ENCODE measurements at regions not wholly inside any gene's neighbourhood (a gene's known extent, or its start where the extent isn't known, plus 50 kb on each side); places are given as distances from the start of the nearest gene placed in this dataset.

DNA sequence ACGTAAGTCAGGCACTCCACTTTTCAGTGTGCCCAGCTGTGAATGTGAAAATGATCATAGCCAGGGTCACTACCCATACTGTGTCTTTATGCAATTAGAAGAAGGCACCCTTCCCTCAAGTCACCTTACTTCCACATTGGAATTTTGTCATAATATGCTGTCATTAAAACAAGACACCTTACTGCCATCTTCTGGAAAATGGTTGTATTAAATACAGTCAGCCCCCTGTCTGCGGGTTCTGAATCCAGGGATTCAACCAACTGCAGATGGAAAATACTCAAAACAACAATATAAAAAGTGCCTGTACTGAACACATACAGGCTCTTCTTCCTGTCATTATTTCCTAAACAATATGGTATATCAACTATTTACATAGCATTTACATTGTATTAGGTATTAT is 70.2 kb upstream of the TBX5 start (continued):
- TF ChIP-seq ZNF146 (CRISPR knock-in tag; IDR thresholded peaks at IDR 0.05; ENCODE audit: unreplicated experiment): no peak
- no peak for TF ChIP-seq PHF8 (IDR thresholded peaks at IDR 0.05; ENCODE audit: borderline replicate concordance, low read length)

DNA sequence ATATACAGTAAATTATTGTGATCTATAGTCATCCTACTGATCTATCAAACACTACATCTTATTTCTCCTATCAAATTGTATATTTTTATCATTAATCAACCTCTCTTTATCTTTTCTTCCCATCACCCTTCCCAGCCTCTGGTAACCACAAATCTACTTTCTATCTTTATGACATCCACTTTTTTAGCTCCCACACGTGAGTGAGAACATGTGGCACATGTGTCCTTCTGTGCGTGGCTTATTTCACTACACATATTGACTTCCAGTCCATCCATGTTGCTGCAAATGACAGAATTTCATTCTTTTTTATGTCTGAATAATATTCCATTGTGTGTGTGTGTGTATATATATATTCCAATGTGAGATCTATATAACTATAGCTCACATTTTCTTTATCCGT is 67.8 kb upstream of the TBX5 start:
- Histone ChIP-seq H3K9me1 (ENCODE audit: control insufficient read depth, insufficient read depth, low read length) (no peaks in the 10 kb centered on the region), H3K9me3 (replicated peaks; ENCODE audit: control insufficient read depth, insufficient read depth, low read depth, low read length) (no peaks in the 10 kb centered on the region), H3K4me3 (no peak overlapping the region), H3K4me2 (ENCODE audit: insufficient read depth, low read length) (no peak overlapping the region), H3K27me3 (ENCODE audit: control insufficient read depth in 2 of 2, insufficient read depth in 2 of 2, low read length in 2 of 2) (peaks cover 0 to 2% of the 10 kb centered on the region in 2 experiments; a peak in 2 of 5 replicates), H3K4me1 (replicated peaks in 1 of 2; ENCODE audit: control insufficient read depth in 2 of 2, insufficient read depth in 2 of 2, low read length in 2 of 2) (no peaks in the 10 kb centered on the region), H4K20me1 (replicated peaks; ENCODE audit: control insufficient read depth, insufficient read depth, low read length) (no peaks in the 10 kb centered on the region; the same call in 1 of the 2 replicates), H3K36me3 (ENCODE audit: control insufficient read depth, insufficient read depth, low read length) (no peaks in the 10 kb centered on the region), H3K27ac (ENCODE audit: extremely low read depth, low read depth, low read length) (no peak overlapping the region), H2AFZ (ENCODE audit: low read depth, low read length) (no peak overlapping the region), H3K9ac (ENCODE audit: insufficient read depth in 1 of 2, low read depth in 2 of 2, low read length in 2 of 2) (no peak overlapping the region), H3K79me2 (ENCODE audit: control insufficient read depth, insufficient read depth, low read length) (no peaks in the 10 kb centered on the region)
- BruUV-seq (replicated peaks): no TSS peak
- no peak for ATAC-seq
- POLR2A ChIA-PET: no interaction called here
- intact Hi-C loops (cut with micrococcal nuclease) (loop anchor here (10.0 kb wide), 1 partner anchor 309 kb away; no protein-coding TSS in a partner anchor), in situ Hi-C loops (cut with MboI) (no loop called here)
- WGBS (ENCODE audit: insufficient coverage, low coverage, missing lambda C conversion rate): 0% methylated on average over 3 of the region's 3 CpGs
- no peak for DNase-seq (ENCODE audit: extremely low read depth in 1 of 4, low spot score in 3 of 4)
- CTCF ChIA-PET (ENCODE audit: low intra/inter-chr PET ratio): no interaction called here
- FAIRE-seq: no peak
- TF ChIP-seq, protein P1, sequence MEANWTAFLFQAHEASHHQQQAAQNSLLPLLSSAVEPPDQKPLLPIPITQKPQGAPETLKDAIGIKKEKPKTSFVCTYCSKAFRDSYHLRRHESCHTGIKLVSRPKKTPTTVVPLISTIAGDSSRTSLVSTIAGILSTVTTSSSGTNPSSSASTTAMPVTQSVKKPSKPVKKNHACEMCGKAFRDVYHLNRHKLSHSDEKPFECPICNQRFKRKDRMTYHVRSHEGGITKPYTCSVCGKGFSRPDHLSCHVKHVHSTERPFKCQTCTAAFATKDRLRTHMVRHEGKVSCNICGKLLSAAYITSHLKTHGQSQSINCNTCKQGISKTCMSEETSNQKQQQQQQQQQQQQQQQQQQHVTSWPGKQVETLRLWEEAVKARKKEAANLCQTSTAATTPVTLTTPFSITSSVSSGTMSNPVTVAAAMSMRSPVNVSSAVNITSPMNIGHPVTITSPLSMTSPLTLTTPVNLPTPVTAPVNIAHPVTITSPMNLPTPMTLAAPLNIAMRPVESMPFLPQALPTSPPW (CRISPR knock-in tag; IDR thresholded peaks at IDR 0.05): no peak
- TF ChIP-seq, protein P2, sequence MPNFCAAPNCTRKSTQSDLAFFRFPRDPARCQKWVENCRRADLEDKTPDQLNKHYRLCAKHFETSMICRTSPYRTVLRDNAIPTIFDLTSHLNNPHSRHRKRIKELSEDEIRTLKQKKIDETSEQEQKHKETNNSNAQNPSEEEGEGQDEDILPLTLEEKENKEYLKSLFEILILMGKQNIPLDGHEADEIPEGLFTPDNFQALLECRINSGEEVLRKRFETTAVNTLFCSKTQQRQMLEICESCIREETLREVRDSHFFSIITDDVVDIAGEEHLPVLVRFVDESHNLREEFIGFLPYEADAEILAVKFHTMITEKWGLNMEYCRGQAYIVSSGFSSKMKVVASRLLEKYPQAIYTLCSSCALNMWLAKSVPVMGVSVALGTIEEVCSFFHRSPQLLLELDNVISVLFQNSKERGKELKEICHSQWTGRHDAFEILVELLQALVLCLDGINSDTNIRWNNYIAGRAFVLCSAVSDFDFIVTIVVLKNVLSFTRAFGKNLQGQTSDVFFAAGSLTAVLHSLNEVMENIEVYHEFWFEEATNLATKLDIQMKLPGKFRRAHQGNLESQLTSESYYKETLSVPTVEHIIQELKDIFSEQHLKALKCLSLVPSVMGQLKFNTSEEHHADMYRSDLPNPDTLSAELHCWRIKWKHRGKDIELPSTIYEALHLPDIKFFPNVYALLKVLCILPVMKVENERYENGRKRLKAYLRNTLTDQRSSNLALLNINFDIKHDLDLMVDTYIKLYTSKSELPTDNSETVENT (CRISPR knock-in tag; IDR thresholded peaks at IDR 0.05): no peak
- TF ChIP-seq BRCA1 (IDR thresholded peaks at IDR 0.05) (no peak), BRCA1 (CRISPR knock-in tag; IDR thresholded peaks at IDR 0.05) (no peak), NFIX (CRISPR knock-in tag; IDR thresholded peaks at IDR 0.05; ENCODE audit: low read depth) (no peak), CSDE1 (IDR thresholded peaks at IDR 0.05) (no peak), CBFA2T2 (conservative IDR thresholded peaks at IDR 0.05) (no peak), MCM2 (IDR thresholded peaks at IDR 0.05; ENCODE audit: low read depth) (no peak), ZC3H11A (IDR thresholded peaks at IDR 0.05; ENCODE audit: low read depth, low read length) (no peak), GATAD2A (IDR thresholded peaks at IDR 0.05) (no peak), ZNF24 (IDR thresholded peaks at IDR 0.05) (no peak), FOXJ3 (CRISPR knock-in tag; IDR thresholded peaks at IDR 0.05) (no peak), SMAD3 (CRISPR knock-in tag; conservative IDR thresholded peaks at IDR 0.05) (no peak), NR2C1 (IDR thresholded peaks at IDR 0.05) (no peak), NR2C1 (tag; IDR thresholded peaks at IDR 0.05) (no peak), MEF2A (IDR thresholded peaks at IDR 0.05; ENCODE audit: control insufficient read depth, low read depth, low read length) (no peak), MECOM (CRISPR knock-in tag; IDR thresholded peaks at IDR 0.05) (no peak)
- TF ChIP-seq, protein P3, sequence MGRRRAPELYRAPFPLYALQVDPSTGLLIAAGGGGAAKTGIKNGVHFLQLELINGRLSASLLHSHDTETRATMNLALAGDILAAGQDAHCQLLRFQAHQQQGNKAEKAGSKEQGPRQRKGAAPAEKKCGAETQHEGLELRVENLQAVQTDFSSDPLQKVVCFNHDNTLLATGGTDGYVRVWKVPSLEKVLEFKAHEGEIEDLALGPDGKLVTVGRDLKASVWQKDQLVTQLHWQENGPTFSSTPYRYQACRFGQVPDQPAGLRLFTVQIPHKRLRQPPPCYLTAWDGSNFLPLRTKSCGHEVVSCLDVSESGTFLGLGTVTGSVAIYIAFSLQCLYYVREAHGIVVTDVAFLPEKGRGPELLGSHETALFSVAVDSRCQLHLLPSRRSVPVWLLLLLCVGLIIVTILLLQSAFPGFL (CRISPR knock-in tag; IDR thresholded peaks at IDR 0.05): no peak
- TF ChIP-seq, protein P4, sequence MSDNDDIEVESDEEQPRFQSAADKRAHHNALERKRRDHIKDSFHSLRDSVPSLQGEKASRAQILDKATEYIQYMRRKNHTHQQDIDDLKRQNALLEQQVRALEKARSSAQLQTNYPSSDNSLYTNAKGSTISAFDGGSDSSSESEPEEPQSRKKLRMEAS (CRISPR knock-in tag; IDR thresholded peaks at IDR 0.05): no peak

Data from K562 (cell line).